ENCODE measurements at regions not wholly inside any gene's neighbourhood (a gene's known extent, or its start where the extent isn't known, plus 50 kb on each side); places are given as distances from the start of the nearest gene placed in this dataset.
"Not testable (repeated sequence)": the region's sequence is repeated elsewhere in the genome, so short reads cannot be mapped to it uniquely, and the experiment has no call there.

DNA sequence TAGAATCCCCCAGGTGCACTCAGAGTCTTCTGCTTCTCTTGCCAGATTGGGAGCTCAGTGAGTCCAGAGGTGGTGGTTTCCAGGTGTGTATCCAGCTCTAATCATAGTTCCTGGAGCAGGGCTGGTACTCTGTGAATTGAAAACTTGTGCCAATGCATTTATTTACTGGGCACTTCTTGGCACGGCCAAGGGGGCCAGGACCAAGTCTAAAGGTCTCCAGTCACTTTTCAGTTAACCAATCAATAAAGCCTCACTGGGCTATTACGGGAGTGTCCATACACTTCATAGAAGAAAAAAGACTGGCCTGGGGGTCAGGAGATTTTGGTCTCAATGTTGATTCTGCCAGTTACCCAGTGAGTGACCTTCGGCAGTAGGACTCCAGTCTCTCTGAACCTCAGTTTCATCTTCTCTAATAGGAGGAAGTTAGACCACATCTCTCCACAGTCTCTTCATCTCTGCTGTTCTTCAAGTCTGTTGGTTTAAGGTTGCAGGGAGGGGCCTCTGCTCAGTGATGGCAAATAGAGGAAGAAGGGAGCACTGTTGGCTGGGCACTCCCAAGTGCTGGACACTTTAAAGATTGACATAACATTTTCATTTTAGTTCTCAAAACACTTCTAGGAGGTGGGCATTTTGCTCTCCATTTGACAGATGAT is 188.5 kb upstream of the E2F8 start:
- no peak for DNase-seq

DNA sequence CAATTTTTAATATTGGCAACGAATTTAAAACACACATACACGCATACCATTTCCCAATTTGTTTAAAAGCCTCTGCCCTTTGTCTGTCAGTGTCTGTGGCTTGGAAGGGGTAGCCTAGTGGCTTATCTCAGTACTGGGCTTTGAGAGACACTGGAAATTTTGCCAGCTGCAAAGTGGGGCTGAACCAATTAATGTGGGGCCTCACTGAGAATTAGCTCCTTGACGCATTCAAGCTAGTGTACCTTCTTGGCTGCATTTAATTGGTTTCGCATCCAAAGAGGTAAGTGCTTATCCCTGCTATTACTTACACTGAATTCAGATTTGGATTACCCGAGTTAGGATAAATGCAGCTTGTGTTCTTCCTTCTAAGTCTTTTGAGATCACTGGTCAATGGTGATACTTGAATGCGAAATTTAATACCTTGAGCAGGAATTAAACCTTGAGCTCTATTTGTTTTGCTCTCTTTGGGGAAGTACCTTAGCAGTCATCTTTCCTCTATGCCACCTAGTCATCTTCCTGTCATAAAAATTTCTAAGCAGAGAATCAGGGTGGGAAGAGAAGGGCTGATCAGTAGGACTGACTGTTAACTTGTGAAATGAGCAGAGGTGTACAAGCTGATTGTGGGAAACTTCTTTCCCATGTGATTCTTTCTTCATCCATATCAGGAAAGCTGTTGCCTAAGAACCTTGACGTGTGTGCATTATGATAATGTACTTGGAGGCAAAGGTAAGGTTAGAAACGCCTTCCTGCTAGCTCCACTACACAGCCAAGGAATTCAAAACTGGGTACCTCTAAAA is 187.7 kb upstream of the E2F8 start:
- DNase-seq, result no peak

DNA sequence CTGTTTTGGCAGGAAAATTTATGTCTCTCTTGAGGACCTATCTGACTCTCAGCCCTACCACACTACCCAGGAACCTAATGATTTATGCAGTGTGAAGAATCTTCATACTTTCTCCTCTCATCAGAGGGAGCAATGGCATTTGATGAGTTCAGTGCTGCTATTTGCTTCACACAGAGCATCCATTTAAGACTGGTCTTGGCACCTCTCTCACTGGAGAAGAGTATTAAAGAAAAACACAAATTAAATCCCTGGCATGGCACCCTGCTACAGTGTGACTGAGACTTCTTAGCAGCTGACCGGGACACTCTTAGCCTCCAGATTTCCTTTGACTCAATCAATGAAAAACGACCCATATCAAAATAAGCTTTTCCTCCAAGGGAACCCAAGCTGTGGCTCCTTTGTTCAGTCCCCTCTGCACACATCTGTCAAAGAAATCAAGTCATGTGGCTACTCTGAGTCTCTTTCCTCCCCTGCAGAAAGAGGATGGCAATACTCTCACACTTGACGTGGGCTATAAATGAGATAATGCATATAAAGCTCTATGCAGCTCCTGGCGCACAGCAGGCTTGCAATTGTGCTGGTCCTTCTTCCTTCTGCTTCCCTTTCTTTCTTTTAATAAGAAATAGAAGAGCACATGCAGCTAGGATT is 186.1 kb upstream of the E2F8 start:
- no peak for DNase-seq

DNA sequence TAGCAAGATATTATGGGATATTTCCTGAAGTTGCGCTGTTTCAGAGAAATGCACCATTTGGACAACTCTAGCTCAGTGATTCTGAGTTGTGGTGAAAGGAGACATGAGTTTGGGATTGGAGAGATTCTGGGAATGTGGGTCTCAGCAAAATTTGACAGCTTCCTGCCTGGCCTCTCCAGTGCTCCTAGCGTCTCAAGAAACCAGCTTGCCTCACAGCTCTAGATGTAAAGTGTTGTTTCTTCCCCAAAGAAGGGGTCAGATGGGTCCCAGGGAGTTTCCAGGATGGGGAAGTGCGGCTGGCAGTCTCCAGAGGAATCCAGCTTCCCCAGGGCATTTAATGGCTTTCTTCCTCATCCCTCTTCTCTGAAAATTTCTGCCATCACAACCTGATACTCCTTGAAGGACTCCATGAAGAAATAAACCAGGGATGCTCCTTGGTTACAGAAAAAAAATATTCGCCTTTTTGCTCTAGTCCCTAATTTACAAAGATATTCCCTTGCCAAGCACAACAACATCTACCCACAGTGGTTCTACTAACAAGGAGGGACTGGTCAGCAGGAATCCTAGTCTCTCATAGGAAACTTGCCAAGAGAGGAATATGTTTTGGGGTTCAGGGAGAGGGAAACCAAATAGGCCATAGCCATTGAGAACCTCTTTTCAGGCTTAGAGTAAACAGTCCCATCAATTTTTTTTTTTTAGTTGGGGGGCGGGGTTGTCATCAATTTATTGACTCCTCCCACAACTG is 185.4 kb upstream of the E2F8 start:
- DNase-seq, result no peak

DNA sequence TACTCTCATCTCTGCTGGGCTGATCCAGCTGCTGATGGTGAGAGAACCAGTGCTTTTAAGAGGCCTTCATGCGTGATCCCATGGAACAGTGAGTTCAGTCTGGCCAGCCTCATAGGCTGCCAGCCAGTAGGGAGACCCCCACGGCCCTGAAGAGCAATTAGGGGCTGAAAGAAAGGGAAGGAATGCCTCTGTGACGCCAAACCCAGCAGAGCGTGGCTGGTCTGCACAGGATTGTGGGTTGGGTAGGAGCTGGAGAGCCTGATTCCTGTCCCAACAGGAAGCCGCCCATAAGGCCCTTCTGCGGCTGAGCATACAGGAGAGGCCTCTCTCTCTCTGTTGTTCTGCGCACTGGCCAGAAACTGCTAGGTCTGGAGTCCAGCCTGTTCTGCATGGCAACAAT is 181.5 kb upstream of the E2F8 start:
- DNase-seq, result no peak

DNA sequence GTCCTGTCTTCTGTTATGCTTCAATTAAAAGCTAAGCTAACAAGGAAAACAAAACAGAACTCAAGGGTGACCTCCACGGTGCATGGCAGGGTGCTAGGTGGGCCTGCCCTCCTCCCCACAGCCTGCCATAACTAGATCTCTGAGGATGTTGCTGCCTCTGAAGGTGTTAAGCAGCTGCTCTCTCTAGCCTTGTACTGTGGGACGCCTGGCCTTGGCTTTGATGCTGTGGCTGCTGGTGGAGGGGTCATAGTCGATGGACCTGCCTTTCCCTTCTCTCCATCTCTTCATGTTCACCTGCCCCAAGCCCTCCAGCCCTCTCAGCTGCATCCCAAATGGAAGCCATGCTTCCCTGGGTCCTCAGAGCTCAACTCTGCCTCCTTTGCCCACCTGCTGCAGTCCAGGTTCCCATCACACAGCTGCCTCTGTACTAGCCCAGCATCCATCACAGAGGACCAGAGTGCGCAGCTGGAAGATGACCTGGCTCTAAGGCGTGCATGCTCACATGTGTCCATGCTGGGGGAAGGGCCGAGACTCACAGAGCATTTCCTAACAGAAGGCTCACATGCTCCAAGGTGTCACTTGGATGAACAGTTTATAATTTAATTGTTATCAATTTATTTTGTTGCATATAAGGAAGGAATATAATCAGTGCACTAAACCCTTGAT is 180.3 kb upstream of the E2F8 start:
- no peak for DNase-seq

DNA sequence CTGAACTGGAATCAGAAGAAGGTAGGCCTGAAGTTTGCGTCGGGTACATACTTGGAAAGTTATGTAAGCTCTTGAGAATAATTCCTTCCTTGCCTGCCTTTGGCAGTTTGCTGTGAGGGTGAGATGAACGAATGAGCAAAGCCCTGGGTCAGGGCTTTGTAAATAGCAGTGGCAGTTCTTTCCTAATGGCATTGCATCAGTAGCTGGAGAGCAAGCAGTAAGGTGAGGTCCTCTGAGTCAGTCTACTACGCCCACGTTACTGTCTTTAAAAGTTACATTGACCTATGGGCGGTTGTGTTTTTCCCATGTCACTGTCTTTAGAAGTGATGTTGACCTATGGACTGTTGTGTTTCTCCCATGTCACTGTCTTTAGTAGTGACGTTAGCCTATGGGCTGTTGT is 179.1 kb upstream of the E2F8 start:
- DNase-seq, result no peak

DNA sequence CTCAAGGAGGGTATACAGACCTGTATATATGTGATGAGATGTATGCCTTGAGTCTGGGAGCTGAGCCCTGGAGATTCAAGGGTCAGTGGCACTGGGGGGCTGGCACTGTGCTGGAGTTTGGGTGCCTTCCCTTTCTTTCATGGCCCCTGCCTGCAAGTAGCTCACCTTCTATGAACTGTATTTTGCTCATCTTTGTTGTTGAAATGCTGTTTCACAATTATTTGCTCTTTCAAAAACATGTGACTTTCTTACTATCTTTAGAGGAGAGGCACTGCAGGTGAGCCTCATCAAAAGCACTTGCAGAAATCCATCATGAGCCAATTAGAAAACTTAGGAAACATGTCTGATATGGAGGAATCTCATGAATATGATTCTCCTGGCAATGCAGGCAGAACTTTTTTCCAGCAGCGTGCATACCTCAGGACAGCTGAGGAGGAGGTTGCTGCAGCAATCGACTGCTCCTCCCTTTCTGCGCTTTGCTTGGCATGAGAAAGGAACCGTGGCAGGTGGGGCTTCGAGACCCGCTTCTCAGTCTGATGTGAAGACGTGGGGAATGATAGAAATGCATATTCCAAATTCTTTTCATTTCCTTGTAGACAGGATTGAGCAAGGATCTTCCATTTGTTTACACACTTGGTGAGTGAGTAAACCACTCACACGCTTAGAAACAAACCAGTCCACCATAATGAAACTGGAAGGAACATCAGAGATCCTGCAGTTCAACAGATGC is 178.4 kb upstream of the E2F8 start:
- no peak for DNase-seq

DNA sequence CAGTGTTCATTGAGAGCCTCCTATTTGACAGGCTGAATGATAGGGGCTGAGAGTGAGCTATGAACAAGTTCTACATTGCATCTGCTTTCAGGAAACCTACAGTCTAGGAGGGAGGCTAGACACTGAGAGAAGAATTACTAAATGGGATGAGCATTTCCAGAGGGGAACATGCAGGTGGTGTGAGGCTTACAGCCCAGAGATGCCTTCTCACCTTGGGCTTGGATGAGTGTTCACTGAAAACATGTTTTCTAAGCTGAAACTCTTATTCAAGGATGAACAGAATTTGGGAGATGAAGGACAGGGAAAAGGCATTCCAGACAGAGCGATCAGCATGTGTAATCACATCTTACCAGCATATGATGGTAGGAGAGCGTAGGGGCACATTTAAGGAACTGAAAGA is 177.5 kb upstream of the E2F8 start:
- no peak for DNase-seq

DNA sequence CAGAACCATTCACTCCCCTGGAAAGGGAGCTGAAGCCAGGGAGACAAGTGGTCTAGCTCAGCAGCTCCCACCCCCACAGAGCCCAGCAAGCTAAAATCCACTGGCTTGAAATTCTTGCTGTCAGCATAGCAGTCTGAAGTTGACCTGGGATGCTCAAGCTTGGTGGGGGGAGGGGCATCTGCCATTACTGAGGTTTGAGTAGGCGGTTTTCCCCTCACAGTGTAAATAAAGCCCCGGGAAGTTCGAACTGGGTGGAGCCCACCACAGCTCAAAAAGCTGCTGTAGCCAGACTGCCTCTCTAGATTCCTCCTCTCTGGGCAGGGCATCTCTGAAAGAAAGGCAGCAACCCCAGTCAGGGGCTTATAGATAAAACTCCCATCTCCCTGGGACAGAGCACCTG is 171.3 kb upstream of the E2F8 start:
- not testable (repeated sequence) for DNase-seq

DNA sequence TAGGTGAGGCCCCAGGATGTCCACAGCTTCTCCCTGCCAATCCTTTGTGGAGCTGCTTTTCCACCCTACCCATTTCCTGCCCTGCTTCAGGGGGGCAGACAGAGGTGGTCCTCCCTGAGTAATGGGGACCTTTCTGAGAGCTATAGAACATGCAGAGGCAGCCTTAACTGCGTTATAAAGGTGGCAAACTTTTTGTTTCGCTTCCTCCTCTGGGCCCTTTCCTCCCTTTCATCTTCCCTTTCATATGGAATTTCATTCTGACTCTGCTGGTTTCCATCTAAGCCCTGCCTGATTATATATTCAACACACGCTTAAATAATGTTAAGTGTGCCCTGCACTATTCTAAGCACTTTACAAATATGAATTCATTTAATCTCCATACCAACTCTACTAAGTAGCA is 169.3 kb upstream of the E2F8 start:
- no peak for DNase-seq

DNA sequence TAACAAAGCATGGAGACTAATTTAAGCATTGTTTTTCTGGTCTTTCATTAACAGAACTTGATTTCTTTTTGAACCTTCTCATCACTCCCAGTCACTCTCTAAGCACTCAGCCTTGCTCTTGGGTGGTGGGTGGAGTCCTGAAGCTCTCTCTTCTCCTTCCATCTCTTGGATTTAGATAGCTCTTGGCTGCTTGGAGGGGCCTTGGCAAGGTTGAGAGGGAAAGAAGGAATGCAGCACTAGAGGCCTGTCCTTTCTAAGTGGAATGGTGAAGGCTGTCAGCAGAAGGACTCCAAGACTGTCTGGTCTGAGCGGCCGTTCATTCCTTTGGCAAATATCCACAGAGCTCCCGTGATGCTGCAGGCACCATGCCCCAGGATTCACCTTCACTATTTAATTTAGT is 168.6 kb upstream of the E2F8 start:
- DNase-seq, result no peak

DNA sequence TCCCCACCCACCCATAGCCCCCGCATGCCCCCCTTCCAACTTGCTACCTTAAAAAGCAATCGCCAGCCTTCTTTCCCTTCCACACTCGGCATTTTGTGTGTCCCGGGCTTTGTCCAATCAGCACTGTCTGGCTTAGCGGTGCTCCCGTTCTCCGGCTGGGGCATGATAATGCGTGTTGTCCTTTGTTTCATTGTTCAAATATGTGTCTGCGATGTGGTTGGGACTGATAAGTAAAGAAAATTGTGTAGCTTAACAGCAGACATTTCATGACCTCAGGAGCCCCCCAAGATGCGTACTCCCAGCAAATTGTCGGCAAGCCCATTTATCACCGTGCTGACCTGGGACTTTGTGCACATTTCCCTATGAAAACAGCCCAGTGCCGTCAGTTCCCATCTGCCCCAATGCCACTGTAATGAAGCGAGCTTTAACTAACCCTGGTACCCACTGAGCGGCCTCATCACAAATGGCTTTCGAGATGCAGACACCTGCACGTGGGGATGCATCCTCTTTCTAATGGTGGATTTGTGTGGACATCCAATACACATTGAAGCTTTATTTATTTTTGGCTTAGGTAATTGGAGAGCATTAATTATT is 167.0 kb upstream of the E2F8 start:
- no peak for DNase-seq

DNA sequence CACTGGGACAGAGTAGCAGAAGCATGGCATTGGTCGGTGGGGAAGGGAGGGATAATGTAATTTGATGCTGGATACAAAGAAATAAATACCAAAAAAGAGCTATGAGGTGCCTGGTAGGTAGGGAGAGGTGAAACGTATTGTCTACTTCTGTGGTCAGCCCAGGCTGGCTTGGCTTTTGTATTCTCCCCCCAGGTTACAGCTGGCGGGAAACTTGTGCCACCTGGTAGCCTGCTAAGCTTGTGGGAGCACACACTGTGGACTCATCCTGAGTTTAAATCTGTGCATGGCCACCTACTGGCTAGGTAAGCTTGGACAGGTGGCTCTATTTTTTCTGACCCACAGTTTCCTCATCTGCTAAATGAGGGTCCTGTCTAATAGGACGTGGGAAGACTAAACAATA is 165.2 kb upstream of the E2F8 start:
- DNase-seq, result no peak

DNA sequence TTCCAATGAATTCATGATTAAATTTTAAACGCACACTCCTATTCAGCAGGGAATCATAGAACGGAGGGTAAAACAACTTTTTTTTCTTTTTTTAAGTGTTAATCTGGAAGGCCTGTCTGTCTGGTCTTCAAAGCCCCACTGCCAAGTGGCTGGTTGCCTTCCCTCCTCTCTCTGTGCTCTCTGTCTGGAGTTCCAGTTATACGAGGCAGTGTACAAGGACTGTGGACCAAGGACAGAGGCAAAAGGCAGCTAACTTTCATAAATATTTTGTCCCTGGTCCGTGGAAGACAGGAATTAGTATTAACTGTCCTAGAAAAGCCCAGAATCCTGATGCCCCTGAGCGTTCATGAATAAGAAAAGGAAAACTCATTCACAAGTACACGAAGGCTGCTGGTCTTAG is 164.0 kb upstream of the E2F8 start:
- no peak for DNase-seq

DNA sequence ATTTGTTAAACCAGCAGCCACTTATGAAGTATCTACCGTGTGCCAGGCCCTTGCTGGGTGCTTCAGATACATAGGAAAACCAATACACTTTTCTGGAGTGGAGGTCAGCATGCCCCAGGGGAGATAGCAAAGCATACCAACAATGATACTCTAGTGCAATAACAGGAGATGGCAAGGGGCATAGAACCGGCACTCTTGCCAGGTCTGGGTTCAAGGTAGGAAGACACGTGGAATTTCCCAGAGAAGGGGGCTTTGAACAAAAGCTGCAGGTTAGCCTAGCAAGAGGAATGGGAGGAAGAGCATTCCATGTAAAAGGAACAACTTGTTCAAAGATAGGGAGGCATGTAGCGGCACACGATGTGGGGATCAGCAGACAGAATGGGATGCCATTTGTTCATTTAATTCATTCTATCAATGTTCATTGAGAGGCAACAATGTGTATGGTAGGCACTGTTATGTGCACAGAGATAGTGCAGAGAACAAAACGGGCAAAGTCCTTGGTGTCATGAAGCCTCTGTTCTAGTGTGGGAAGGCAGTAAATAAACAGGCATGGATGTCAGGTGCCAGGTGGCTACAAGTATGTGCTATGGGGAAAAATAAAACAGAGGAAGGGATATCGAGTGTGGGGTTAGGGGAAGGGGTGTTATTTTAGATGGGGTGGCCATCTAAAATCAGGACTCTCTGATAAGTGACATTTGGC is 162.6 kb upstream of the E2F8 start:
- DNase-seq, result no peak

DNA sequence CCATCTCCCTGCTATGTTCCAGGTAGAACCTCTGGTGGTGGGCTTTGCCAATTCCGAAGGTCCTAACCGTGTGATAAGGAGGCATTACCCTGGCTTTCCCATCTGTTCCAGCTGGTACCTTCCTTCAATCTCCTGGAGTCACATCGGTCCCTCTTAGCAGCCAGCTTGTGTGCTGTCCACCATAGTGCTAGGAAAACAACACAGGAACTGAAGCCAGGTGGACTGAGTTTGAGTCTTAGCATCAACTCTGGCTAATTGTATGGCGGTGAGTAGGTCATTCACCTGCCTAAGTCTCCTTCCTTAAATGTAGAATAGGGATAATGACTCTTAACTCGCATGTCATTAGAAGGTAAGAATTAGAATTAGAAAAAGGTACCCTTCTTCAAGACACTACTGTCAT is 159.6 kb upstream of the E2F8 start:
- no peak for DNase-seq

DNA sequence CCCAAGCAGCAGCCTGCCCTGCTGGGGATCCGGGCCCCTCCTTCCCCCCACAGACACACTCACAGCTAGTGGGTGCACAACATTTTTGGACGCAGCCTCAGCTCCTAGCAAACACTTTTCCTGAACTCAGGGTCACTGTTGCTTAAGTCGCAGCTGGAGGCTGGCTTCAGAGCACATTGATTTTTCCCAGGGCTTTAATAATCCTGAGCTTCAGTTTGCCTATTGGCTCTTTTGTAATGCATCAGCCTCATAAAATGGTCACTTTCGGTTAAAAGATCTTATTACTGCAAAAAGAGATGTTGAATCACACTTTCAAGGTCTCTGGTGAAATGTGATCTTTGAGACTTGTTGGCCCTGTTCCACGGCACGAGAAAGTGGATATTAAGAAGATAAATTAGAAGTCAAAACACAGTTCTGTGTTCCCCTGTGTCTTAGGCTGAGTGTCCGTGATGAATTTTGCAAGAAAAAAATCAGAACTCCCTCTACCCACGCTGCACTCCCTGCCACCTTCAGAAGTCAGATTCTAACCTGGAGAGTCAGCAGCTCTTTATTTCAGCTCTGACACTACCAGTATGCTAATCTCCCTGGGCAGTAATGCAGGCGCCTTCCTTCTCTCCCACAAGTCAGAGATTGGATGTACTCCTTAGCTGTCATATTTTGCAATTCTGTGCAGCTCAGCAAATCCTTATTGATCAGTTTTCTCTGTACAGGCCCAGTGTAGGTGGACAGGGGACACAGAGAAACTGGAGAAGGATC is 158.2 kb upstream of the E2F8 start:
- DNase-seq, result no peak

DNA sequence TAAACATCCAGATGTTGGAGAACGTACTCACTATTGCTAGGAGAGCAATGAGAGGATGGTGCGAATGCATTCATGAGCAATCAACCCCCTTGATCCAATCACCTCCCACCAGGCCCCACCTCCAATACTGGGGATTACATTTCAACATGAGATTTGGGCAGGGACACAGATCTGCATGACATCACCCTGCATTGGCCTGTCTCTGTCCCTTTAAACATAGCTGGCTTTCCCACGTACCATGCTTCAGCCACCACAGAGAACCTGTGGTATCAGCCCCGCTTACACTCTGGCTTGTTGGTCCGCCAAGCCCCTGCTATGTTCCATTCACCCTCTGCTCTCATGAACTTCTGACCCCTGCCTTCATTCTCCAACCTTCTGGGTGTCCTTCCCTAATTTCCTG is 157.5 kb upstream of the E2F8 start:
- no peak for DNase-seq

DNA sequence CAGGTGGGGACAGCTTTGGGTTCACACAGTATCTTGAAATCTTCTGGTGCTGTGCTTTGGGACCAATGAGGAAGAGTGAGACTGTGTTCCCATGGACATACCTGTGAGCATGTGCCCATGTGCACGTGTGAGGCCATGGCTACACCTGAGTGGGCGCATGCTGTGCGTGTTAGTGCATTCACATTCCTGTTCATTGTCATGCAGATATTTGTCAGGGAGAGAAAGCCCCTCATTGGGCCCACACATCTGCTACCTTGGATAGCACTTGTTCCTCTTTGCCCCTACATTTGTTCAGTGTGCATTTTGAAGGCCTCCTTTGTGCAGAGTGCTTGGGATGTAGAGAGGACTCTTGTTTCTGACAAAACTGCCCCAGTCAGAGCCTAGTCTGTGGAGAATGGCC is 154.3 kb upstream of the E2F8 start:
- no peak for DNase-seq

Measured in inflammatory macrophage treated with lipopolysaccharide for 1 hour (primary cell).